Endothelial cell (in vitro differentiated cells): ENCODE measurements at regions not wholly inside any gene's neighbourhood (a gene's known extent, or its start where the extent isn't known, plus 50 kb on each side); places are given as distances from the start of the nearest gene placed in this dataset.

Experiments used
- DNase-seq: peaks from one replicate; pipeline ENCODE4 v3.0.0; 2021; ENCODE audit warnings: low spot score
- H3K27ac Mint-ChIP-seq: one replicate; pipeline ENCODE4 v1.8.0; 2021; ENCODE audit warnings: mixed read lengths, inconsistent platforms; ENCODE audit not compliant: unreplicated experiment
- H3K27me3 Mint-ChIP-seq: one replicate; pipeline ENCODE4 v1.8.0; 2021; ENCODE audit warnings: mild to moderate bottlenecking, moderate library complexity, mixed read lengths, inconsistent platforms; ENCODE audit not compliant: unreplicated experiment
- H3K36me3 Mint-ChIP-seq: one replicate; pipeline ENCODE4 v1.8.0; 2021; ENCODE audit warnings: mild to moderate bottlenecking, low read depth, mixed read lengths, inconsistent platforms; ENCODE audit not compliant: unreplicated experiment
- H3K4me1 Mint-ChIP-seq: one replicate; pipeline ENCODE4 v1.8.0; 2021; ENCODE audit warnings: mild to moderate bottlenecking, mixed read lengths, inconsistent platforms; ENCODE audit not compliant: unreplicated experiment
- H3K4me3 Mint-ChIP-seq: one replicate; pipeline ENCODE4 v1.8.0; 2021; ENCODE audit warnings: mild to moderate bottlenecking, mixed read lengths, inconsistent platforms; ENCODE audit not compliant: unreplicated experiment
- H3K9me3 Mint-ChIP-seq: one replicate; pipeline ENCODE4 v1.8.0; 2021; ENCODE audit warnings: mixed read lengths, inconsistent platforms; ENCODE audit not compliant: unreplicated experiment
- TF ChIP-seq, protein P1 (sequence below): fragments of 200-600 bp; sonication (generic); IDR thresholded peaks from one replicate; pipeline ENCODE4 v1.5.0; 2021; ENCODE audit warnings: antibody characterized with exemption; ENCODE audit not compliant: unreplicated experiment

DNA sequence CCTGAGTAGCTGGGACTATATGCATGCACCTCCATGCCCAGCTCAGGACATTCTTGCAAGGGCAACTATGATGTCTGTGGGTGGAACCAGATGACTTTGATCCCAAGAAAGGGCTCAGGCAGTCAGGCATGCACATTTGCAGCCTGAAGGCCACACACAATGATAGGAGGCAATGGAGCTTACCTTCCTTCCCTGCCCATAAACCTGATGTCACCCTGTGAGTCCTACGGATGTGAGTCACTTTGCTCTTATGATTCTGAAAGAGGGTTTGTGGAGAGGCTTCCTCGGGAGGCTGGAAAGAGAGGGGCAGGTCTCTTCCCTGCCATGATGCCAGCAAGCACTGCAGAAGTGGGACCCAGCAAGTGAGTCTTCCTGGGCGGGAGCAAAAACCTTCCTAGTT is 202.4 kb downstream of the LY86 start:
- Mint-ChIP-seq H3K27me3 (peaks cover 3% of the 10 kb centered on the region), H3K36me3 (no peaks in the 10 kb centered on the region), H3K4me1 (peaks cover 23% of the 10 kb centered on the region), H3K27ac (no peak overlapping the region), H3K9me3 (no peaks in the 10 kb centered on the region), H3K4me3 (no peak overlapping the region)
- TF ChIP-seq, protein P1, sequence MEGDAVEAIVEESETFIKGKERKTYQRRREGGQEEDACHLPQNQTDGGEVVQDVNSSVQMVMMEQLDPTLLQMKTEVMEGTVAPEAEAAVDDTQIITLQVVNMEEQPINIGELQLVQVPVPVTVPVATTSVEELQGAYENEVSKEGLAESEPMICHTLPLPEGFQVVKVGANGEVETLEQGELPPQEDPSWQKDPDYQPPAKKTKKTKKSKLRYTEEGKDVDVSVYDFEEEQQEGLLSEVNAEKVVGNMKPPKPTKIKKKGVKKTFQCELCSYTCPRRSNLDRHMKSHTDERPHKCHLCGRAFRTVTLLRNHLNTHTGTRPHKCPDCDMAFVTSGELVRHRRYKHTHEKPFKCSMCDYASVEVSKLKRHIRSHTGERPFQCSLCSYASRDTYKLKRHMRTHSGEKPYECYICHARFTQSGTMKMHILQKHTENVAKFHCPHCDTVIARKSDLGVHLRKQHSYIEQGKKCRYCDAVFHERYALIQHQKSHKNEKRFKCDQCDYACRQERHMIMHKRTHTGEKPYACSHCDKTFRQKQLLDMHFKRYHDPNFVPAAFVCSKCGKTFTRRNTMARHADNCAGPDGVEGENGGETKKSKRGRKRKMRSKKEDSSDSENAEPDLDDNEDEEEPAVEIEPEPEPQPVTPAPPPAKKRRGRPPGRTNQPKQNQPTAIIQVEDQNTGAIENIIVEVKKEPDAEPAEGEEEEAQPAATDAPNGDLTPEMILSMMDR, result no peak
- no peak for DNase-seq

- TF ChIP-seq, protein P1, result no peak
- Mint-ChIP-seq H3K9me3 (no peaks in the 10 kb centered on the region), H3K4me3 (no peak overlapping the region), H3K36me3 (no peaks in the 10 kb centered on the region), H3K27me3 (peaks cover 3% of the 10 kb centered on the region), H3K4me1 (peaks cover 20% of the 10 kb centered on the region), H3K27ac (no peak overlapping the region)
- DNase-seq, result no peak
These were observed 205.1 kb downstream of the LY86 start for GRCh38 chr6:6793388-6794250.

DNA sequence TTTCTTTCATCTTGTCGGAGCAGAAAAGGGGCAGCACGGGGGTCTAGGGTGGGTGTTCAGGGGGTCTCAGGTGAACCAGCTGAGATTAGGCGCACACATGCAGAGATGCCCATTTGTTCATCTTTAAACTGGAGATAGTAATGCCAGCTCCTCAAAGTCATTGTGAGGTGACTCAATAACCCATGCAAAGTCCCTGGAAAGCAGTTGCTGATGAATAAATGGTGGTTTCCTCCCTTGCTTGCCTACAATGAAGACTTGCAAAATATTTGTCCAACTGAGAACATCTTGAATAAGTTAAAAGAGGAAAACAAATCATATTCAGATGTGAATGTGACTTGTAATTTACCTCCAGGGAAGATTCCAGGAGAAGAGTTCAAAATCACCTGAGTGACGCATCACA is 206.9 kb downstream of the LY86 start:
- Mint-ChIP-seq H3K36me3 (no peaks in the 10 kb centered on the region), H3K4me1 (peaks cover 20% of the 10 kb centered on the region), H3K27ac (no peak overlapping the region), H3K4me3 (no peak overlapping the region), H3K27me3 (peaks cover 4% of the 10 kb centered on the region), H3K9me3 (no peaks in the 10 kb centered on the region)
- DNase-seq, result no peak
- TF ChIP-seq, protein P1, result no peak

DNA sequence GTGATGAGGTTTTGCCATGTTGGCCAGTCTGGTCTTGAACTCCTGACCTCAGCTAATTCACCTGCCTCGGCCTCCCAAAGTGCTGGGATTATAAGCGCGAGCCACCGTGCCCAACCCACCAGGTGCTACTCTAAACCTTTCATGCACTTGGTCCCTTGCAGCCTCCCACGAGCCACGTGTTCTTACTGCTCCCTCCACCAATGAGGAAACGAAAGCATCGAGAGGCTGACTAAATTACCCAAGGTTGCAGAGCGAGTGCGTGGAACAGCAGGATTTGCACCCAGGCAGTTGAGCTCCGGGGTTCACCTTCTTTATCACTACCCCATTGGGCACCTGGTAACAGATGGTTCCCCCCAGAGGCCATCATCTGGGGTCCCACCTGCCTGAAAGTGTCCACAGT is 208.3 kb downstream of the LY86 start:
- no peaks in the 10 kb centered on the region for H3K36me3 Mint-ChIP-seq
- H3K27me3 Mint-ChIP-seq, result peaks cover 4% of the 10 kb centered on the region
- H3K4me3 Mint-ChIP-seq, result no peak overlapping the region
- H3K9me3 Mint-ChIP-seq, result no peaks in the 10 kb centered on the region
- H3K27ac Mint-ChIP-seq, result no peak overlapping the region
- peaks cover 20% of the 10 kb centered on the region for H3K4me1 Mint-ChIP-seq
- DNase-seq, result no peak
- TF ChIP-seq, protein P1, result no peak

DNA sequence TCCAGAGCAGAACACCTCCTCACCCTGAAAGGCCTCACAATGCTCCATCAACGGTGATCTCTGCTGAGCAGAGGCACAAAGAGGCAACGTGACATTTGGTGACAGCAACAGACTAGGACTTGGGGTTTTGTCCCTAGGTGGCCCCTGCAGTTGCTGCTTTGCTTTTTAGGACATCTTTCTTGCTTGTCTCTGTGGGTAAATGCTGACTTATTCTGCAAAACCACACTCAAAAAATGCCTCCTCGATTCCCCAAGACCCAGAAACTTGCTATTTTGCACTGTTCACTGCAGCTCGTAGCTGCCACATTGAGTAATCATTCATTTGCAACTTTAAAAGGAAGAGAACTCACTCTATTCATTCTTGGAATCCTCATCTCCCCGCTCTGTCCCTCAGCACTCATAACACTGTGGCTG is 209.9 kb downstream of the LY86 start:
- Mint-ChIP-seq H3K4me3 (no peak overlapping the region), H3K9me3 (no peaks in the 10 kb centered on the region), H3K27me3 (peaks cover 9% of the 10 kb centered on the region), H3K4me1 (peaks cover 6% of the 10 kb centered on the region), H3K36me3 (no peaks in the 10 kb centered on the region), H3K27ac (no peak overlapping the region)
- no peak for DNase-seq
- TF ChIP-seq, protein P1, result no peak
